Smooth muscle cell (in vitro differentiated cells): ENCODE measurements at regions not wholly inside any gene's neighbourhood (a gene's known extent, or its start where the extent isn't known, plus 50 kb on each side); places are given as distances from the start of the nearest gene placed in this dataset.

Experiments used
- DNase-seq: peaks from one replicate; lab custom pipeline; 2025; ENCODE audit not compliant: unreplicated experiment; lab: John Stamatoyannopoulos, UW
- H2AFZ ChIP-seq: fragments of 200-600 bp; sonication (generic); 2 replicates; pipeline ENCODE4 v1.6.0; 2016; ENCODE audit warnings: antibody characterized with exemption, low read depth, mild to moderate bottlenecking
- H3F3A ChIP-seq: fragments of 200-600 bp; sonication (generic); 2 replicates; pipeline ENCODE4 v1.6.0; 2017; ENCODE audit warnings: antibody characterized with exemption, low read depth
- H3K27ac ChIP-seq: fragments of 200-600 bp; sonication (generic); 2 replicates; pipeline ENCODE4 v1.5.1; 2016; ENCODE audit warnings: low read depth, mild to moderate bottlenecking
- H3K27me3 ChIP-seq: fragments of 200-600 bp; sonication (generic); 2 replicates; pipeline ENCODE4 v1.6.1; 2016; ENCODE audit warnings: low read depth, mild to moderate bottlenecking
- H3K36me3 ChIP-seq: fragments of 200-600 bp; sonication (generic); 2 replicates; pipeline ENCODE4 v1.5.1; 2016; ENCODE audit warnings: low read depth
- H3K4me1 ChIP-seq: fragments of 200-600 bp; sonication (generic); 2 replicates; pipeline ENCODE4 v1.5.1; 2016; ENCODE audit warnings: low read depth
- H3K4me2 ChIP-seq: fragments of 200-600 bp; sonication (generic); 2 replicates; pipeline ENCODE4 v1.6.0; 2016; ENCODE audit warnings: mild to moderate bottlenecking
- H3K4me3 ChIP-seq: fragments of 200-600 bp; sonication (generic); 2 replicates; pipeline ENCODE4 v1.5.1; 2016; ENCODE audit warnings: mild to moderate bottlenecking
- H3K79me2 ChIP-seq: fragments of 200-600 bp; sonication (generic); 2 replicates; pipeline ENCODE4 v1.6.0; 2016; ENCODE audit warnings: low read depth, mild to moderate bottlenecking
- H3K9ac ChIP-seq: fragments of 200-600 bp; sonication (generic); 2 replicates; pipeline ENCODE4 v1.6.0; 2016; ENCODE audit warnings: low read depth
- H3K9me3 ChIP-seq: fragments of 200-600 bp; sonication (generic); replicated peaks from 2 replicates; pipeline ENCODE4 v1.5.1; 2016; ENCODE audit warnings: low read depth
- H4K20me1 ChIP-seq: fragments of 200-600 bp; sonication (generic); 2 replicates; pipeline ENCODE4 v1.6.0; 2016; ENCODE audit warnings: low read depth
- WGBS: methylation state at CpG from one replicate; pipeline ENCODE4 v1.1.7; 2016; ENCODE audit warnings: low lambda C conversion rate; 5-methylcytosine and 5-hydroxymethylcytosine counted together
- TF ChIP-seq, protein P1 (sequence below): fragments of 200-600 bp; sonication (generic); IDR thresholded peaks from 2 replicates; pipeline ENCODE4 v1.5.1; 2017; ENCODE audit warnings: borderline replicate concordance, mild to moderate bottlenecking, antibody characterized with exemption; ENCODE audit not compliant: insufficient read depth, poor library complexity, severe bottlenecking

DNA sequence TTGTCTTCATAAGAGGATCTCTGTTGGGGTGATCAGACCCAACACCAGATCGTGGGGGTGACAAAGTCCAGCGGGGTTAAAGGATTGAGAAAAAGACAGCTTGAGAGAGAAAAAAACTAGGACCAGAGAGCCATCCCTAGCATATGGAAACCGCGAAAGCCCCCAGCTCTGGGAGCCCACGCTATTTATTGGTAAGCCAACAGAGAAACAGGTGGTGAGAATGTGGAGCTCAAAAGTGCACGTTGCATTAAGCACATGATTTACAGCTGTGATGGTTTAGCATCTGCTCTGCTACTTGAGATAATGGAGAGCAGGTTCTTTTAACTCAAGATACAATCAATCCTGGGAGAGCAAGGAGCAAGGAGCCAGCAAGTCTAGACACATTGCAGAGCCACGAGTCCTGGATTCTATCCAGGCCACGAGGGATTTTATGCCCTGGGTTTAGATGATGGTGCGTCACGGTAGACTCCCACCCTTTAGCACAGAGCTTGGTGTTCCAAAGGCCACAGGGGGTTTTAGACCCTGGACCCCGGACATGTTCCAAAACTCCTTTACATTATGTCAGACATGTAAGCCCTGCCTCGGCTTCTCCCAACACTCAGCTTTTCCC, 755.2 kb upstream of the SORCS1 start:
- Histone ChIP-seq H3K9ac (no peak overlapping the region), H3K4me3 (no peak overlapping the region), H3K27me3 (peaks cover 17% of the 10 kb centered on the region), H3K36me3 (no peaks in the 10 kb centered on the region), H3K4me2 (no peak overlapping the region), H3F3A (no peaks in the 10 kb centered on the region), H4K20me1 (no peaks in the 10 kb centered on the region), H2AFZ (no peak overlapping the region), H3K9me3 (no peaks in the 10 kb centered on the region), H3K27ac (no peak overlapping the region), H3K79me2 (no peaks in the 10 kb centered on the region), H3K4me1 (no peaks in the 10 kb centered on the region)
- WGBS: 61% methylated on average over 12 of the region's 12 CpGs
- TF ChIP-seq, protein P1, sequence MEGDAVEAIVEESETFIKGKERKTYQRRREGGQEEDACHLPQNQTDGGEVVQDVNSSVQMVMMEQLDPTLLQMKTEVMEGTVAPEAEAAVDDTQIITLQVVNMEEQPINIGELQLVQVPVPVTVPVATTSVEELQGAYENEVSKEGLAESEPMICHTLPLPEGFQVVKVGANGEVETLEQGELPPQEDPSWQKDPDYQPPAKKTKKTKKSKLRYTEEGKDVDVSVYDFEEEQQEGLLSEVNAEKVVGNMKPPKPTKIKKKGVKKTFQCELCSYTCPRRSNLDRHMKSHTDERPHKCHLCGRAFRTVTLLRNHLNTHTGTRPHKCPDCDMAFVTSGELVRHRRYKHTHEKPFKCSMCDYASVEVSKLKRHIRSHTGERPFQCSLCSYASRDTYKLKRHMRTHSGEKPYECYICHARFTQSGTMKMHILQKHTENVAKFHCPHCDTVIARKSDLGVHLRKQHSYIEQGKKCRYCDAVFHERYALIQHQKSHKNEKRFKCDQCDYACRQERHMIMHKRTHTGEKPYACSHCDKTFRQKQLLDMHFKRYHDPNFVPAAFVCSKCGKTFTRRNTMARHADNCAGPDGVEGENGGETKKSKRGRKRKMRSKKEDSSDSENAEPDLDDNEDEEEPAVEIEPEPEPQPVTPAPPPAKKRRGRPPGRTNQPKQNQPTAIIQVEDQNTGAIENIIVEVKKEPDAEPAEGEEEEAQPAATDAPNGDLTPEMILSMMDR: no peak
- no peak for DNase-seq

DNA sequence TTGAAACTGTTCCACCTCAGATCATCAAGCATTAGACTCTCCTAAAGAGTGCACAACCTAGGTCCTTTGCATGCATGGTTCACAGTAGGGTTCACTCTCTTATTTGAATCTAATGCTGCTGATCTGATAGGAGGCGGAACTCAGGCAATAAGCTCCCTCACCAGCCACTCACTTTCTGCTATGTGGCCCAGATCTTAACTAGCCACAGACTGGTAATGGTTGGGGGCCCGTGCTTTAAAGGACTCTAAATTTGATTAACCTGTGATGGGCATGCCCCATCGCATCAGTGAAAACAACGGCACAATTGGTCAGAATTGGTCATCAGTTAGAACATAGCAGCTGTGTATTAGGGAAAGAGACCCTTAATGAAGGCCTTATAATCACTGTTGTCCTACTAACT, 753.7 kb upstream of the SORCS1 start:
- H3K4me2 ChIP-seq: no peak overlapping the region
- H4K20me1 ChIP-seq: no peaks in the 10 kb centered on the region
- no peaks in the 10 kb centered on the region for H3K9me3 ChIP-seq
- no peak overlapping the region for H3K27ac ChIP-seq
- peaks cover 32% of the 10 kb centered on the region for H3K27me3 ChIP-seq
- H3K79me2 ChIP-seq: no peaks in the 10 kb centered on the region
- no peaks in the 10 kb centered on the region for H3F3A ChIP-seq
- peaks cover 8% of the 10 kb centered on the region for H3K4me1 ChIP-seq
- H3K36me3 ChIP-seq: no peaks in the 10 kb centered on the region
- DNase-seq: no peak
- WGBS: 85% methylated on average over 4 of the region's 4 CpGs
- H3K9ac ChIP-seq: no peak overlapping the region
- H3K4me3 ChIP-seq: no peak overlapping the region
- TF ChIP-seq, protein P1: no peak
- no peak overlapping the region for H2AFZ ChIP-seq

DNA sequence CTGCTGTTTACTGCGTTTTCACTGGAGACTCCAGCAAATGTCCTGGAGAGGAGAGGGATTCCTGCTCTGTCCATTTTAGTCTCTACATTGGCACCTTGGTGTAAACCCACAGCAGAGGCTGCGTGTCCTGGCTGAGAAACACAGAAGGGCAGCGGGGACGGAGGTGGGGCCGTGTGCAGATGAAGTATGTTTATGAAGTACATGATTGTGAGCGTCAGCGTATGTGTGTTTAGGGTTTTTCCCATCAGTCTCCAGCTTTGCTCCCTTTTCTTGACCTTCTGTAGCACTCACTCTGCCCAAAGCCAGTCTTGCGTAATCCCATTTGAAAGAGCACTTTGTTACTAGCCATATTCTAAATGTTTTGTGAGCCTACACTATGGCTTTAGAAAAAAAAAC, 750.7 kb upstream of the SORCS1 start:
- Histone ChIP-seq H3K9me3 (no peaks in the 10 kb centered on the region), H3K9ac (no peak overlapping the region), H3K36me3 (no peaks in the 10 kb centered on the region), H2AFZ (peak overlapping the region; percentile 90), H4K20me1 (no peaks in the 10 kb centered on the region), H3K27me3 (peaks cover 48% of the 10 kb centered on the region), H3F3A (no peaks in the 10 kb centered on the region), H3K4me1 (peaks cover 8% of the 10 kb centered on the region), H3K4me3 (peak overlapping the region; percentile 63), H3K27ac (no peak overlapping the region), H3K4me2 (peak overlapping the region; percentile 97), H3K79me2 (no peaks in the 10 kb centered on the region)
- WGBS: 12% methylated on average over 8 of the region's 8 CpGs
- TF ChIP-seq, protein P1: no peak
- DNase-seq: no peak
